ENCODE measurements at regions not wholly inside any gene's neighbourhood (a gene's known extent, or its start where the extent isn't known, plus 50 kb on each side); places are given as distances from the start of the nearest gene placed in this dataset.

- no peak for TF ChIP-seq GATA2 (IDR thresholded peaks at IDR 0.05; ENCODE audit: low read depth, low read length)
- no peak for TF ChIP-seq GATA3 (IDR thresholded peaks at IDR 0.05; ENCODE audit: low read depth, low read length)
Observed at GRCh38 chr5:30539004-30539634, 654.4 kb upstream of the CDH6 start.
